Right atrium auricular region (tissue), 2 donors: ENCODE measurements at regions not wholly inside any gene's neighbourhood (a gene's known extent, or its start where the extent isn't known, plus 50 kb on each side); places are given as distances from the start of the nearest gene placed in this dataset.
A peak's percentile ranks its signal among the peaks of the same experiment; 100 is the strongest.

ENCODE experiments used
- DNase-seq: peaks from one replicate; pipeline ENCODE4 v3.0.0-alpha.2; 2019; ENCODE audit warnings: low spot score
- H3K27ac ChIP-seq, 2 donors: fragments of 200-600 bp; sonication (generic); 1 replicate in 1 of 2; 2 replicates in 1 of 2; pipeline ENCODE4 v1.5.1; 2016 to 2019
- H3K27me3 ChIP-seq, 2 donors: fragments of 200-600 bp; sonication (generic); one replicate each; pipeline versions ENCODE4 v1.5.1 to v1.6.0; 2017 to 2019
- H3K36me3 ChIP-seq: fragments of 200-600 bp; sonication (generic); one replicate; pipeline ENCODE4 v1.5.1; 2016
- H3K4me1 ChIP-seq, 2 donors: fragments of 200-600 bp; sonication (generic); one replicate each; pipeline versions ENCODE4 v1.5.1 to v1.6.0; 2017 to 2019
- H3K4me3 ChIP-seq, 2 donors: fragments of 200-600 bp; sonication (generic); 1 replicate in 1 of 2; 2 replicates in 1 of 2; pipeline ENCODE4 v1.5.1; 2017 to 2019; ENCODE audit warnings: mild to moderate bottlenecking in 1 of 2, moderate library complexity in 1 of 2
- H3K9me3 ChIP-seq, 2 donors: fragments of 200-600 bp; sonication (generic); one replicate each; pipeline ENCODE4 v1.5.1; 2019
- CTCF ChIP-seq, 2 donors: fragments of 200-600 bp; sonication (generic); IDR thresholded peaks; one replicate each; pipeline ENCODE4 v1.5.1; 2019; ENCODE audit warnings: antibody characterized with exemption in 2 of 2

DNA sequence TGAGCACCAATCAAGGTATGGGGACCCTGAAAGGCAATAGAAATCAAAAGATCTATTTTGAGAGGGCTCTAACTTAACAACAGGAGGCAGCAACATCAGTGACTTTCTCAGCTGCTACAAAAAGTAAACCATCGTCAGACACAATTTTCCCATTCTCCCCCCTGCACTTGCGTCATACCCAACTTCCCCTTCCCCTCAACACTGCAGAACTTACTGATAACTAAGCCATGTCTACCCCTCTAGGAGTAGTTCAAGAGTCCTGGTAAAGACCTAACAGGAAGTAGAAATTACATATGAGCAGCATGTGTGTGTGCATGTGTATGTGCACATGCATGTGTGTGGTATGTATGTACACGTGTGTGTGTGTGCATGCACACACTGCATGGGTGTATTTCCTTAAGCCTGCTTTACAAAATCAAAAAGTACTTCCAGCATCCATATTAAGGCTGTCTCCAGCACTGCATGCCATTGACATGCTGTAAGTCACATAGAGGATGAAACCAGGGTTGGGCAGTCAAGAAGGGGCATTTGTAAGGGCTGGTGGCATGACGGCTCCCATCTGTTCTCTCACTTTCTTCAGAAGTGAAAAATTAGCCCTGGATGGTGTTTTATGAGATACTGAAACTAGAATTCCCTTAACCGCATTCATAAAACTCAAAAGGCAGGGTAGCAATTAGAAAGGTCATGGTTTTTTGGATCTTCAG lies 460.1 kb upstream of the RUNX1 start:
- no peaks in the 10 kb centered on the region for H3K36me3 ChIP-seq
- H3K9me3 ChIP-seq: no peaks in the 10 kb centered on the region
- no peak overlapping the region for H3K4me3 ChIP-seq
- no peak for TF ChIP-seq CTCF (IDR thresholded peaks at IDR 0.05)
- no peak overlapping the region for H3K27ac ChIP-seq
- no peaks in the 10 kb centered on the region for H3K27me3 ChIP-seq
- peaks cover 0 to 12% of the 10 kb centered on the region in 2 donors for H3K4me1 ChIP-seq
- no peak for DNase-seq

DNA sequence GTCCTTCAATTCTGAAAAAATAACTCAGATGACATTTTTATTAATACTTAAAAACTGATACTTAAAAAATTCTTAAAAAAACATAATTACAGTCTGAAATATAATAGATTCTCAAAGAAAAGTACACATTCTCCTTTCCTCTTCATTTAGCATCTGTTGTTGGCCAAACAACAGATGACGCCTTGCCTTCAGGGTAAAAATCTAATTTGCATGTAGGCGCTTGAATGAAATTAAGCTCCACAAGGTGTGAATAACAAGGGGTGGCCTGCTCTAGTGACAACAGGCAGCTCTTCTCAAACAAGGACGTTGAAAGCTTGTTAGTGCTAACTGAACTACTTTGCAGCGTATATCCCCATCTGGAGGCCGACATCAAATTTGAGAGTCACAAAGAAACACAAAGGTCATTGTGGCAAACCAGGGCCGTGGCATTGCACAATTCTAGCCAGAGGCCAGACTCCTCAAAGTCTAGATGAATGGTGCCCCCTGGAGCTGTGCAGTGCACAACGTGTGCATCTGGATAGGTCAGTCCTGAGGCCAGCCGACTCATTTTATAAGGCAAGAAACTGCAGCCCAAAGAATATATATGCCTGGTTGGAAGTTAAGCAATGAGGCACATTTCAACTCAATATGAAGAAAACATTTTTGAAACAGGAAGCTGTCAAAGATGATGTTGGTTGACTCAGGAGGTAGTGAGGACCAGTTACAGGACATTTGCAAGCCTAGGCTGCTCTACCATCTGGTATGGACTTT lies 459.2 kb upstream of the RUNX1 start:
- Histone ChIP-seq H3K36me3 (no peaks in the 10 kb centered on the region), H3K4me3 (no peak overlapping the region), H3K27me3 (no peaks in the 10 kb centered on the region), H3K9me3 (no peaks in the 10 kb centered on the region), H3K4me1 (peaks cover 0 to 18% of the 10 kb centered on the region in 2 donors), H3K27ac (no peak overlapping the region)
- peak in 1 of 2 donors; percentile 60 for TF ChIP-seq CTCF (IDR thresholded peaks at IDR 0.05)
- peak; percentile 83 for DNase-seq

DNA sequence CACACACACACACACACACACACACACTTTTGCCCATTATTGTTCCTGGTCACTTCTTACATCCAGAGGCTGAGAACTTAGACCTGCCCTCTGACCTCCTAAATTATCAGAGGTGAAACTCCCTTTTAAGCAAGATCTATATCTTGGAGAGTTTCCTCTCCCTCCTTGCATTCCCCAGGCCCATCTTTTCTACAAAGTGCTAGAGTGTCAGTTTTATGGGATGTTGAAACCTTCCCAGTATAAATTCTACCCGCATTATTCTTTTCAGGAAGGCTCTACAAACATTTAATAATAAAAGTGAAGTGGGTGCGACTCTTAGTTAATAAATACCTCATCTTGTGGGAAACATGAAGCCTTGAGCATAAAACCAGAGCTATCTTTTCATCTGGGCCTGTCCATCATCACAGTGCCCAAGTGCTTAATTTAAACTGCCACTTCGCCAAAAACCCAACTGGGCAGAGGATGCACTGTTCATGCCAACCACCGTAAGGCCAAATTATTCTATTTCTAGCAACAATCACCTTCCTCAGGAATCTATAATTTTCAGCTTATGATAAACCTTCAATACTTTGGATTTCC lies 458.2 kb upstream of the RUNX1 start:
- no peak for TF ChIP-seq CTCF (IDR thresholded peaks at IDR 0.05)
- peaks cover 0 to 18% of the 10 kb centered on the region in 2 donors for H3K4me1 ChIP-seq
- H3K27me3 ChIP-seq: no peaks in the 10 kb centered on the region
- H3K9me3 ChIP-seq: no peaks in the 10 kb centered on the region
- H3K27ac ChIP-seq: no peak overlapping the region
- H3K36me3 ChIP-seq: no peaks in the 10 kb centered on the region
- H3K4me3 ChIP-seq: no peak overlapping the region
- no peak for DNase-seq

DNA sequence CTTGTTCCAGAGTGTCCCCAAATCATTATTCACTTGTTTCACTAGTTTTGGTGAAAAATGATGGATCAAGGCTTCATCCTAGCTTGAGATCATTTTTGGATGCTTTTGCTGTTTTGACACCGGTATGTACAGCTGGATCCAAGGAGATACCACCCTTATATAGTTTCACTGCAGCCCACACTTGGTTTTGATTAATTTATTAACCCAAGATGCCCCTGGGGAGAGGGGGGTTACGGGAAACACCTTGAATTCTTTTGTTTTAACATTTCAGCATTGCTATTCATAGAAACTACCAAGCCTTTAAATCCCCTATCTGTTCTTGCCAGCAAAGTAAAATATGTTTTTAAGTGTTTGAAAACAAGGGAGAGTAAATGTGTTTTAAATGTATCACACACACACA lies 457.7 kb upstream of the RUNX1 start:
- Histone ChIP-seq H3K4me3 (no peak overlapping the region), H3K27me3 (no peaks in the 10 kb centered on the region), H3K4me1 (peaks cover 0 to 18% of the 10 kb centered on the region in 2 donors), H3K27ac (no peak overlapping the region), H3K9me3 (no peaks in the 10 kb centered on the region), H3K36me3 (no peaks in the 10 kb centered on the region)
- no peak for DNase-seq
- TF ChIP-seq CTCF (IDR thresholded peaks at IDR 0.05): no peak

- no peak for TF ChIP-seq CTCF (IDR thresholded peaks at IDR 0.05)
- no peak for DNase-seq
- Histone ChIP-seq H3K36me3 (no peaks in the 10 kb centered on the region), H3K9me3 (no peaks in the 10 kb centered on the region), H3K4me1 (peaks cover 0 to 18% of the 10 kb centered on the region in 2 donors), H3K27ac (no peak overlapping the region), H3K4me3 (no peak overlapping the region), H3K27me3 (no peaks in the 10 kb centered on the region)
Observed at GRCh38 chr21:35506352-35506751, 457.2 kb upstream of the RUNX1 start.
